ENCODE measurements at regions not wholly inside any gene's neighbourhood (a gene's known extent, or its start where the extent isn't known, plus 50 kb on each side); places are given as distances from the start of the nearest gene placed in this dataset.

GRCh38 chr12:131192951-131193350 lies 239.2 kb downstream of the ADGRD1 start:
- Histone ChIP-seq H3K9ac (ENCODE audit: low read length) (no peak overlapping the region), H3K27ac (ENCODE audit: low read length) (no peak overlapping the region), H3K36me3 (ENCODE audit: insufficient read depth, low read length) (no peaks in the 10 kb centered on the region), H2AFZ (ENCODE audit: low read depth, low read length) (no peak overlapping the region), H3K9me3 (ENCODE audit: low read length) (no peaks in the 10 kb centered on the region), H4K20me1 (ENCODE audit: insufficient read depth) (no peaks in the 10 kb centered on the region), H3F3A (ENCODE audit: insufficient read depth, low read length, poor library complexity, severe bottlenecking) (no peaks in the 10 kb centered on the region), H3K4me3 (ENCODE audit: low read length) (no peak overlapping the region), H3K9me2 (ENCODE audit: insufficient read depth, low read length) (no peaks in the 10 kb centered on the region), H3K79me2 (replicated peaks; ENCODE audit: insufficient read depth, low read length) (no peaks in the 10 kb centered on the region), H3K4me2 (ENCODE audit: low read length) (no peak overlapping the region), H3K27me3 (ENCODE audit: insufficient read depth, low read depth, low read length) (no peaks in the 10 kb centered on the region)
- TF ChIP-seq TAF1 (IDR thresholded peaks at IDR 0.05; ENCODE audit: low read depth) (no peak), EP300 (conservative IDR thresholded peaks at IDR 0.05; ENCODE audit: poor library complexity, severe bottlenecking) (no peak), CTCF (IDR thresholded peaks at IDR 0.05; ENCODE audit: poor library complexity, severe bottlenecking) (no peak), REST (IDR thresholded peaks at IDR 0.05; ENCODE audit: borderline replicate concordance) (no peak)

- Histone ChIP-seq H3K9me3 (ENCODE audit: low read length) (no peaks in the 10 kb centered on the region), H3K36me3 (ENCODE audit: insufficient read depth, low read length) (no peaks in the 10 kb centered on the region), H3K9ac (ENCODE audit: low read length) (no peak overlapping the region), H3K27me3 (ENCODE audit: insufficient read depth, low read depth, low read length) (no peaks in the 10 kb centered on the region), H3K4me2 (ENCODE audit: low read length) (no peak overlapping the region), H3K27ac (ENCODE audit: low read length) (no peak overlapping the region), H3K4me3 (ENCODE audit: low read length) (no peak overlapping the region), H3F3A (ENCODE audit: insufficient read depth, low read length, poor library complexity, severe bottlenecking) (no peaks in the 10 kb centered on the region), H3K79me2 (replicated peaks; ENCODE audit: insufficient read depth, low read length) (no peaks in the 10 kb centered on the region), H4K20me1 (ENCODE audit: insufficient read depth) (no peaks in the 10 kb centered on the region), H2AFZ (ENCODE audit: low read depth, low read length) (no peak overlapping the region), H3K9me2 (ENCODE audit: insufficient read depth, low read length) (no peaks in the 10 kb centered on the region)
- TF ChIP-seq POLR2AphosphoS5 (IDR thresholded peaks at IDR 0.05) (no peak), MXI1 (conservative IDR thresholded peaks at IDR 0.05; ENCODE audit: poor library complexity, severe bottlenecking) (no peak), TAF1 (IDR thresholded peaks at IDR 0.05; ENCODE audit: low read depth) (no peak), RAD21 (conservative IDR thresholded peaks at IDR 0.05) (no peak), SMC3 (conservative IDR thresholded peaks at IDR 0.05; ENCODE audit: poor library complexity) (no peak), EP300 (conservative IDR thresholded peaks at IDR 0.05; ENCODE audit: poor library complexity, severe bottlenecking) (no peak), CTCF (IDR thresholded peaks at IDR 0.05; ENCODE audit: poor library complexity, severe bottlenecking) (no peak), REST (IDR thresholded peaks at IDR 0.05; ENCODE audit: borderline replicate concordance) (no peak), EZH2 (IDR thresholded peaks at IDR 0.05; ENCODE audit: borderline replicate concordance, insufficient read depth, low read length, poor library complexity, severe bottlenecking) (no peak)
These were observed 240.5 kb downstream of the ADGRD1 start for GRCh38 chr12:131194166-131194565.

Measured in neural cell (in vitro differentiated cells).